HCT116 (cell line): ENCODE measurements at regions not wholly inside any gene's neighbourhood (a gene's known extent, or its start where the extent isn't known, plus 50 kb on each side); places are given as distances from the start of the nearest gene placed in this dataset.

Source experiments
- REST ChIP-seq: IDR thresholded peaks from 2 replicates; pipeline ENCODE4 v1.6.1; 2012; ENCODE audit warnings: low read depth
- TF ChIP-seq, protein P1 (sequence below): IDR thresholded peaks from 2 replicates; pipeline ENCODE4 v1.6.1; 2012
- TF ChIP-seq, protein P2 (sequence below), 3 experiments: fragments of 200-600 bp in 1 of 3; sonication (generic) in 1 of 3; IDR thresholded peaks in 2 of 3; conservative IDR thresholded peaks in 1 of 3; 2 replicates each; pipeline ENCODE4 v1.5.1; 2012 to 2017; ENCODE audit warnings: low read depth in 2 of 3, low read length in 2 of 3, antibody characterized with exemption in 1 of 3, borderline replicate concordance in 1 of 3, control low read depth in 1 of 3, mild to moderate bottlenecking in 1 of 3, mixed read lengths in 1 of 3, mixed run types in 1 of 3, moderate library complexity in 1 of 3; ENCODE audit not compliant: insufficient read depth in 1 of 3

DNA sequence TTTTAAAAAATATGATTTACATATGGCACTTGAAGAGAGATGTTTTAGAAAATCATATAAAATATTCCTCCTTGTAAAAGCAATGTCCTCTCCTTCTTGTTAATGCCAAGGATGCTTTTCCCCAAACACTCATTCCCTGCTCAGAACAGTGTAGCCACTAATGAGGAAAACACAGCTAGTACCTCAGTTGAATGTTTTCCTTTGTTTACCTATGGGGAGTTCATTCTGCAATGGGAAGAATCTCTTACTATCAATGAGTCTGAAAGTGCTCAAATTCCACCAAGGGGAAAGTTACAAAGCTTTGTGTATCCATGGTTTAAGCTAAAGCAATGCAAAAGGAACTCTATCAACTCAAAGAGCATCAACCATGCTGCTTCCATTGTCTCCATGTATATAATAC lies 221.9 kb upstream of the ADGRL2 start:
- TF ChIP-seq, protein P1, sequence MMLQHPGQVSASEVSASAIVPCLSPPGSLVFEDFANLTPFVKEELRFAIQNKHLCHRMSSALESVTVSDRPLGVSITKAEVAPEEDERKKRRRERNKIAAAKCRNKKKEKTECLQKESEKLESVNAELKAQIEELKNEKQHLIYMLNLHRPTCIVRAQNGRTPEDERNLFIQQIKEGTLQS = no peak
- TF ChIP-seq REST = no peak
- TF ChIP-seq, protein P2, sequence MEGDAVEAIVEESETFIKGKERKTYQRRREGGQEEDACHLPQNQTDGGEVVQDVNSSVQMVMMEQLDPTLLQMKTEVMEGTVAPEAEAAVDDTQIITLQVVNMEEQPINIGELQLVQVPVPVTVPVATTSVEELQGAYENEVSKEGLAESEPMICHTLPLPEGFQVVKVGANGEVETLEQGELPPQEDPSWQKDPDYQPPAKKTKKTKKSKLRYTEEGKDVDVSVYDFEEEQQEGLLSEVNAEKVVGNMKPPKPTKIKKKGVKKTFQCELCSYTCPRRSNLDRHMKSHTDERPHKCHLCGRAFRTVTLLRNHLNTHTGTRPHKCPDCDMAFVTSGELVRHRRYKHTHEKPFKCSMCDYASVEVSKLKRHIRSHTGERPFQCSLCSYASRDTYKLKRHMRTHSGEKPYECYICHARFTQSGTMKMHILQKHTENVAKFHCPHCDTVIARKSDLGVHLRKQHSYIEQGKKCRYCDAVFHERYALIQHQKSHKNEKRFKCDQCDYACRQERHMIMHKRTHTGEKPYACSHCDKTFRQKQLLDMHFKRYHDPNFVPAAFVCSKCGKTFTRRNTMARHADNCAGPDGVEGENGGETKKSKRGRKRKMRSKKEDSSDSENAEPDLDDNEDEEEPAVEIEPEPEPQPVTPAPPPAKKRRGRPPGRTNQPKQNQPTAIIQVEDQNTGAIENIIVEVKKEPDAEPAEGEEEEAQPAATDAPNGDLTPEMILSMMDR (IDR thresholded peaks at IDR 0.05 in 2 of 3, conservative IDR thresholded peaks at IDR 0.05 in 1 of 3; ENCODE audit: borderline replicate concordance in 1 of 3, insufficient read depth in 1 of 3, low read depth in 2 of 3, low read length in 2 of 3) = no peak
